DOHH2 (cell line): ENCODE measurements at regions not wholly inside any gene's neighbourhood (a gene's known extent, or its start where the extent isn't known, plus 50 kb on each side); places are given as distances from the start of the nearest gene placed in this dataset.

Experiments
- H3F3A ChIP-seq: fragments of 200-600 bp; sonication (generic), shearing (Covaris generic); 2 replicates; pipeline ENCODE4 v1.6.0; 2016; ENCODE audit warnings: antibody characterized with exemption, mild to moderate bottlenecking; ENCODE audit not compliant: control insufficient read depth, insufficient read depth
- H3K27ac ChIP-seq: fragments of 200-600 bp; sonication (generic); 2 replicates; pipeline ENCODE4 v1.5.1; 2014; ENCODE audit warnings: low read depth, mild to moderate bottlenecking, low read length, moderate library complexity
- H3K27me3 ChIP-seq: fragments of 200-600 bp; sonication (generic); 2 replicates; pipeline ENCODE4 v1.6.1; 2014; ENCODE audit warnings: mild to moderate bottlenecking, low read length, mixed read lengths; ENCODE audit not compliant: control insufficient read depth
- H3K36me3 ChIP-seq: fragments of 200-600 bp; sonication (generic); 2 replicates; pipeline ENCODE4 v1.6.1; 2014; ENCODE audit warnings: mild to moderate bottlenecking, low read length, moderate library complexity, mixed read lengths; ENCODE audit not compliant: control insufficient read depth
- H3K4me1 ChIP-seq: fragments of 200-600 bp; sonication (generic); 2 replicates; pipeline ENCODE4 v1.6.1; 2014; ENCODE audit warnings: mild to moderate bottlenecking, low read length, mixed read lengths; ENCODE audit not compliant: control insufficient read depth
- H3K4me2 ChIP-seq: fragments of 200-600 bp; sonication (generic); 2 replicates; pipeline ENCODE4 v1.6.0; 2014; ENCODE audit warnings: mild to moderate bottlenecking, low read length, moderate library complexity
- H3K4me3 ChIP-seq: fragments of 200-600 bp; sonication (generic); 2 replicates; pipeline ENCODE4 v1.5.1; 2014; ENCODE audit warnings: mild to moderate bottlenecking, low read length, mixed read lengths
- H3K79me2 ChIP-seq: fragments of 200-600 bp; sonication (generic); 2 replicates; pipeline ENCODE4 v1.6.1; 2014; ENCODE audit warnings: mild to moderate bottlenecking, low read length, mixed read lengths; ENCODE audit not compliant: control insufficient read depth
- H3K9me2 ChIP-seq: fragments of 200-600 bp; sonication (generic); replicated peaks from 2 replicates; pipeline ENCODE4 v1.6.1; 2014; ENCODE audit warnings: mild to moderate bottlenecking, low read length, mixed read lengths; ENCODE audit not compliant: control insufficient read depth
- H3K9me3 ChIP-seq: fragments of 200-600 bp; sonication (generic); 2 replicates; pipeline ENCODE4 v1.6.1; 2014; ENCODE audit warnings: antibody characterized with exemption, low read length, mixed read lengths; ENCODE audit not compliant: control insufficient read depth, insufficient read depth
- H4K20me1 ChIP-seq: fragments of 200-600 bp; sonication (generic); 2 replicates; pipeline ENCODE4 v1.6.0; 2014; ENCODE audit warnings: low read depth, mild to moderate bottlenecking, antibody characterized with exemption, low read length, moderate library complexity; ENCODE audit not compliant: control insufficient read depth, insufficient read depth
- CTCF ChIP-seq: fragments of 200-600 bp; sonication (generic); IDR thresholded peaks from one replicate; pipeline ENCODE4 v1.5.1; 2014; ENCODE audit warnings: antibody characterized with exemption, mild to moderate bottlenecking, low read depth, low read length; ENCODE audit not compliant: poor library complexity, severe bottlenecking
- EZH2phosphoT487 ChIP-seq: fragments of 200-600 bp; sonication (generic); IDR thresholded peaks from 2 replicates; pipeline ENCODE4 v1.6.1; 2017; ENCODE audit warnings: borderline replicate concordance, mild to moderate bottlenecking, antibody characterized with exemption, low read length, moderate library complexity, mixed read lengths

DNA sequence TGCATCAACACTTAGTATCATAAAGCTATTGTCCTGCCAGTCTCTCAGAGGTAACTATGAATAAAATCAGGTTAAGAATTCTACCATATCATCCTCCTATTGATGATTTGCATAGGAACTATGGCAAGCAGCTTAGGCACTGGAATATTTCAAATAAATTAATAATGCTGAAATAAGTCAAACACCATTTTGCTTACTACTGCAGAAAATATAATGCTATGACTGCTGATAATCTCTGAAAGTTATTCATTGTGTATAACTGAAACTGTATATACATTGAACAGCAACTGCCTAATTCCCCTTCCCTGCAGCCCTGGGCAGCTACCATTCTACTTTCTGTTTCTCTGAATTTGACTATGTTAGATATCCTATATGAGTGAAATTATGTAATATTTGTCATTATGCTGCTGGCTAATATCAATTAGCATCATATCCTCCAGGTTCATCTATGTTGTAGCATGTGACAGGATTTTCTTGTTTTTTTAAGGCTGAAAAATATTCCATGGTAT lies 318.8 kb upstream of the SGCG start:
- Histone ChIP-seq H3K4me2 (no peak overlapping the region), H3K4me3 (no peak overlapping the region), H3K9me2 (no peaks in the 10 kb centered on the region), H3K9me3 (no peaks in the 10 kb centered on the region; the same call in 1 of the 2 replicates), H3K27ac (no peak overlapping the region), H3K36me3 (no peaks in the 10 kb centered on the region), H3K79me2 (no peaks in the 10 kb centered on the region), H3F3A (no peaks in the 10 kb centered on the region), H3K27me3 (no peaks in the 10 kb centered on the region), H3K4me1 (peaks cover 3% of the 10 kb centered on the region; the same call in 1 of the 2 replicates), H4K20me1 (no peaks in the 10 kb centered on the region)
- TF ChIP-seq EZH2phosphoT487 (no peak), CTCF (no peak)

- Histone ChIP-seq H3K4me3 (no peak overlapping the region), H3F3A (no peaks in the 10 kb centered on the region), H4K20me1 (no peaks in the 10 kb centered on the region), H3K4me1 (peaks cover 3% of the 10 kb centered on the region; the same call in 1 of the 2 replicates), H3K4me2 (no peak overlapping the region), H3K36me3 (no peaks in the 10 kb centered on the region), H3K9me2 (no peaks in the 10 kb centered on the region), H3K9me3 (no peaks in the 10 kb centered on the region; the same call in 1 of the 2 replicates), H3K27ac (no peak overlapping the region), H3K79me2 (no peaks in the 10 kb centered on the region), H3K27me3 (no peaks in the 10 kb centered on the region)
- TF ChIP-seq EZH2phosphoT487 = no peak
Measured at GRCh38 chr13:22862478-22862877, 318.3 kb upstream of the SGCG start.

DNA sequence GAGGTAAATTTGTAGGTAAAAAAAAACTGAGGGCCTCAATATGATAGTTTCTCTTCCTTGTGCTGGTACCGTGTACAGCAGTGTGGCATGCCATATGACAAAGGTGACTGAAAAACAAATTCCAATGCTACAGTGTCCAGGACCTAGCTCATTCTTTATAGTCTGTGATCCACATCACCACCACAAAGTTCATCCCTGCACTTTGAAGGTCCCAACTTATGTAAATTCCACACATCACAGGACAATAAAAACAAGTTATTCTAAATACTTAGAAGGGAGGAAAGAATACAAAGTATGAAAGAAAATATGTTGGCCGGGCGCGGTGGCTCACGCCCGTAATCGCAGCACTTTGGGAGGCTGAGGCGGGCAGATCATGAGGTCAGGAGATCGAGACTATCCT lies 314.6 kb upstream of the SGCG start:
- Histone ChIP-seq H3K9me3 (no peaks in the 10 kb centered on the region; the same call in 1 of the 2 replicates), H3K27ac (no peak overlapping the region), H3K4me3 (no peak overlapping the region), H3F3A (no peaks in the 10 kb centered on the region), H3K9me2 (no peaks in the 10 kb centered on the region), H3K27me3 (no peaks in the 10 kb centered on the region), H4K20me1 (no peaks in the 10 kb centered on the region), H3K4me2 (no peak overlapping the region), H3K79me2 (no peaks in the 10 kb centered on the region), H3K4me1 (peaks cover 3% of the 10 kb centered on the region; the same call in 1 of the 2 replicates), H3K36me3 (no peaks in the 10 kb centered on the region)
- TF ChIP-seq CTCF (no peak), EZH2phosphoT487 (no peak)

DNA sequence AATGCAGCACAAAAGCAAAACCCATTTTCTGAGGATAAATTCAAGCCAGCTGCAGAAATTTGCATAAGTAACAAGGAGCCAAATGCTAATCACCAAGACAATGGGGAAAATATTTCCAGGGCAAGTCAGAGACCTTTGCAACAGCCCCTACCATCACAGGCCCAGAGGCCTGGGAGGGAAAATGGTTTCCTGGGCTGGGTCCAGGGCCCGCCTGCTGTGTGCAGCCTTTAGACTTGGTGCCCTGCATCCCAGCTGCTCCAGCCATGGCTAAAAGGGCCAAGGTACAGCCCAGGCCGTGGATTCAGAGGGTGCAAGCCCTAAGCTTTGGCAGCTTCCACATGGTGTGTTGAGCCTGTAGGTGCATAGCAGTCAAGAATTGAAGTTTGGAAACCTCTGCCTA lies 309.5 kb upstream of the SGCG start:
- no peaks in the 10 kb centered on the region for H3K79me2 ChIP-seq
- no peak overlapping the region for H3K4me3 ChIP-seq
- TF ChIP-seq EZH2phosphoT487 = no peak

More for the DNA sequence above, 309.5 kb upstream of the SGCG start:
- Histone ChIP-seq H3K27me3 (no peaks in the 10 kb centered on the region), H3K9me3 (no peaks in the 10 kb centered on the region; the same call in 1 of the 2 replicates), H3K9me2 (no peaks in the 10 kb centered on the region), H3F3A (no peaks in the 10 kb centered on the region), H3K4me1 (peaks cover 3% of the 10 kb centered on the region; the same call in 1 of the 2 replicates), H4K20me1 (no peaks in the 10 kb centered on the region), H3K27ac (no peak overlapping the region), H3K4me2 (no peak overlapping the region), H3K36me3 (no peaks in the 10 kb centered on the region)
